WI38 (cell line): ENCODE measurements at regions not wholly inside any gene's neighbourhood (a gene's known extent, or its start where the extent isn't known, plus 50 kb on each side); places are given as distances from the start of the nearest gene placed in this dataset.

Experiments used
- H3K4me3 ChIP-seq: 2 replicates; pipeline ENCODE4 v1.5.1; 2011; ENCODE audit warnings: low read depth, mild to moderate bottlenecking, control low read depth, low read length
- CTCF ChIP-seq: IDR thresholded peaks from 2 replicates; pipeline ENCODE4 v1.5.1; 2012; ENCODE audit warnings: low read depth, mild to moderate bottlenecking, control low read depth, low read length

- H3K4me3 ChIP-seq, result no peak overlapping the region
- no peak for TF ChIP-seq CTCF
Observed at GRCh38 chr4:175033162-175033561, 115.0 kb downstream of the ADAM29 start.

GRCh38 chr4:175034007-175034406 lies 115.8 kb downstream of the ADAM29 start:
- no peak for TF ChIP-seq CTCF

GRCh38 chr4:175034986-175035705 lies 117.0 kb downstream of the ADAM29 start:
- TF ChIP-seq CTCF, result no peak

More at GRCh38 chr4:175034007-175034406, 115.8 kb downstream of the ADAM29 start:
- H3K4me3 ChIP-seq, result no peak overlapping the region

GRCh38 chr4:175035905-175036304 lies 117.7 kb downstream of the ADAM29 start:
- no peak for TF ChIP-seq CTCF
- no peak overlapping the region for H3K4me3 ChIP-seq

More at GRCh38 chr4:175034986-175035705, 117.0 kb downstream of the ADAM29 start:
- no peak overlapping the region for H3K4me3 ChIP-seq

- H3K4me3 ChIP-seq, result no peak overlapping the region
- no peak for TF ChIP-seq CTCF
Observed at GRCh38 chr4:175048111-175048784, 130.1 kb downstream of the ADAM29 start.

GRCh38 chr4:175048906-175049305 lies 130.7 kb downstream of the ADAM29 start:
- no peak for TF ChIP-seq CTCF
- H3K4me3 ChIP-seq, result no peak overlapping the region

- no peak overlapping the region for H3K4me3 ChIP-seq
- TF ChIP-seq CTCF, result no peak
Observed at GRCh38 chr4:175051974-175052373, 133.8 kb downstream of the ADAM29 start.
